Activated CD4-positive, alpha-beta T cell treated with anti-CD3 and anti-CD28 coated beads for 1 hour (primary cell): ENCODE measurements at regions not wholly inside any gene's neighbourhood (a gene's known extent, or its start where the extent isn't known, plus 50 kb on each side); places are given as distances from the start of the nearest gene placed in this dataset.

Experiments
- DNase-seq: peaks from one replicate; pipeline ENCODE4 v3.0.0-alpha.2; 2020

GRCh38 chr6:166046226-166046625, 121.4 kb downstream of the TBXT start:
- no peak for DNase-seq

GRCh38 chr6:166045860-166046200, 121.8 kb downstream of the TBXT start:
- no peak for DNase-seq

- no peak for DNase-seq
Measured at GRCh38 chr6:166045173-166045859, 122.3 kb downstream of the TBXT start.

- no peak for DNase-seq
Measured at GRCh38 chr6:166041277-166041676, 126.4 kb downstream of the TBXT start.

GRCh38 chr6:166040292-166040691, 127.4 kb downstream of the TBXT start:
- DNase-seq: no peak

GRCh38 chr6:166036316-166037095, 131.1 kb downstream of the TBXT start:
- no peak for DNase-seq

- no peak for DNase-seq
Measured at GRCh38 chr6:166032366-166033200, 135.1 kb downstream of the TBXT start.

- no peak for DNase-seq
Measured at GRCh38 chr6:166031275-166031674, 136.4 kb downstream of the TBXT start.

GRCh38 chr6:166029506-166029905, 138.1 kb downstream of the TBXT start:
- no peak for DNase-seq

GRCh38 chr6:166027761-166028160, 139.9 kb downstream of the TBXT start:
- no peak for DNase-seq

- no peak for DNase-seq
Measured at GRCh38 chr6:166026586-166027126, 141.0 kb downstream of the TBXT start.

- DNase-seq: no peak
Measured at GRCh38 chr6:166025149-166025898, 142.3 kb downstream of the TBXT start.

GRCh38 chr6:166024252-166024651, 143.4 kb downstream of the TBXT start:
- DNase-seq: no peak

GRCh38 chr6:166023273-166023989, 144.2 kb downstream of the TBXT start:
- no peak for DNase-seq

GRCh38 chr6:166021429-166021828, 146.2 kb downstream of the TBXT start:
- DNase-seq: no peak

- DNase-seq: no peak
Measured at GRCh38 chr6:166019214-166019613, 148.4 kb downstream of the TBXT start.

GRCh38 chr6:166017032-166017635, 150.5 kb downstream of the TBXT start:
- DNase-seq: no peak

GRCh38 chr6:166014966-166015365, 152.7 kb downstream of the TBXT start:
- DNase-seq: no peak

GRCh38 chr6:166010136-166010960, 157.3 kb downstream of the TBXT start:
- no peak for DNase-seq

GRCh38 chr6:166009385-166010031, 158.1 kb downstream of the TBXT start:
- no peak for DNase-seq
